Breast epithelium (tissue), 3 donors: ENCODE measurements at regions not wholly inside any gene's neighbourhood (a gene's known extent, or its start where the extent isn't known, plus 50 kb on each side); places are given as distances from the start of the nearest gene placed in this dataset.

Source experiments
- POLR2A ChIP-seq: fragments of 450-650 bp; IDR thresholded peaks from one replicate; pipeline ENCODE4 v1.6.1; 2016; ENCODE audit warnings: antibody characterized with exemption, mild to moderate bottlenecking, moderate library complexity
- POLR2AphosphoS5 ChIP-seq, 3 donors: sonication (generic); formaldehyde crosslinking; IDR thresholded peaks; one replicate each; pipeline ENCODE4 v1.6.1; 2017; ENCODE audit warnings: antibody characterized with exemption in 3 of 3
- TF ChIP-seq, protein P1 (sequence below), 3 donors: fragments of 450-650 bp; IDR thresholded peaks; one replicate each; pipeline ENCODE4 v1.5.1; 2016 to 2017; ENCODE audit warnings: antibody characterized with exemption in 3 of 3, mild to moderate bottlenecking in 3 of 3, moderate library complexity in 3 of 3

GRCh38 chr2:180324182-180324581, 317.1 kb upstream of the CWC22 start:
- TF ChIP-seq, protein P1, sequence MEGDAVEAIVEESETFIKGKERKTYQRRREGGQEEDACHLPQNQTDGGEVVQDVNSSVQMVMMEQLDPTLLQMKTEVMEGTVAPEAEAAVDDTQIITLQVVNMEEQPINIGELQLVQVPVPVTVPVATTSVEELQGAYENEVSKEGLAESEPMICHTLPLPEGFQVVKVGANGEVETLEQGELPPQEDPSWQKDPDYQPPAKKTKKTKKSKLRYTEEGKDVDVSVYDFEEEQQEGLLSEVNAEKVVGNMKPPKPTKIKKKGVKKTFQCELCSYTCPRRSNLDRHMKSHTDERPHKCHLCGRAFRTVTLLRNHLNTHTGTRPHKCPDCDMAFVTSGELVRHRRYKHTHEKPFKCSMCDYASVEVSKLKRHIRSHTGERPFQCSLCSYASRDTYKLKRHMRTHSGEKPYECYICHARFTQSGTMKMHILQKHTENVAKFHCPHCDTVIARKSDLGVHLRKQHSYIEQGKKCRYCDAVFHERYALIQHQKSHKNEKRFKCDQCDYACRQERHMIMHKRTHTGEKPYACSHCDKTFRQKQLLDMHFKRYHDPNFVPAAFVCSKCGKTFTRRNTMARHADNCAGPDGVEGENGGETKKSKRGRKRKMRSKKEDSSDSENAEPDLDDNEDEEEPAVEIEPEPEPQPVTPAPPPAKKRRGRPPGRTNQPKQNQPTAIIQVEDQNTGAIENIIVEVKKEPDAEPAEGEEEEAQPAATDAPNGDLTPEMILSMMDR (IDR thresholded peaks at IDR 0.05): no peak
- TF ChIP-seq POLR2A (no peak), POLR2AphosphoS5 (IDR thresholded peaks at IDR 0.05) (no peak)
